GM10266 (cell line): ENCODE measurements at regions not wholly inside any gene's neighbourhood (a gene's known extent, or its start where the extent isn't known, plus 50 kb on each side); places are given as distances from the start of the nearest gene placed in this dataset.
A peak's percentile ranks its signal among the peaks of the same experiment; 100 is the strongest.

ENCODE experiments used
- DNase-seq: peaks from one replicate; pipeline ENCODE4 v3.0.0; 2012; ENCODE audit errors: extremely low spot score
- TF ChIP-seq, protein P1 (sequence below): IDR thresholded peaks from 2 replicates; pipeline ENCODE4 v1.5.1; 2012; ENCODE audit warnings: mild to moderate bottlenecking, low read depth; ENCODE audit not compliant: control insufficient read depth, insufficient read depth; ENCODE audit errors: missing control alignments

DNA sequence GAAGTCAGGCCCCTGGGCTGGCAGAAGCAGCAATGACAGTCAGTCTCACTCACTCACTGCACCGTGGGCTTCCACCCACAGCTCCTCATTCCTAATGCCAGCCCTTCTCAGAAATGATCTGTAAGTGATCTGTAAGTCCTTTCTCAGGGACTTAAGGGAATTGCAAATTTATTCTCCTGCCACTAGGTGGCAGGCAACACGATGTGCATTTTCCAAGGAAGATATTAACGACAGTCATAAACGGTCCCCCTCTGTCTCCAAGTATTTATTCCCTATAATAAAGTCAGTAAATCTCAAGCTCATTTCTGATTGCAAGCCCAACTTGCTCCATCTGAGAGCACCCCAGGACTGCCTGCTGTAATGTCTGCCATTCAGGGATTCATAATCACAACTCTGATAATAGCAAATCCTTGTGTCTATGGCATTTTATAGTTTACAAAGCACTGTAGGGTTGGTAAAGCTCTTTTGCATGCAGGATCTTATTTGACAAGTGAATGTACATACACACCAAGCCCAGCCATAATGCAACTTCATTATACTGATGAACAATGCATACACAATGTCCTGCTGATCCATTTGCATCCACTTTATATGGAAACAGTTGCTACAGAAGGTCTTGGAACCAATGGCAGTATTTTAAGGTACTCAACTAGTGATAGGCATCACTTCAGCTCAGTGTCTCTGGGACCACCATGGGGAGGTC, 380.5 kb upstream of the CAMK1G start:
- peak; percentile 59 for DNase-seq
- TF ChIP-seq, protein P1, sequence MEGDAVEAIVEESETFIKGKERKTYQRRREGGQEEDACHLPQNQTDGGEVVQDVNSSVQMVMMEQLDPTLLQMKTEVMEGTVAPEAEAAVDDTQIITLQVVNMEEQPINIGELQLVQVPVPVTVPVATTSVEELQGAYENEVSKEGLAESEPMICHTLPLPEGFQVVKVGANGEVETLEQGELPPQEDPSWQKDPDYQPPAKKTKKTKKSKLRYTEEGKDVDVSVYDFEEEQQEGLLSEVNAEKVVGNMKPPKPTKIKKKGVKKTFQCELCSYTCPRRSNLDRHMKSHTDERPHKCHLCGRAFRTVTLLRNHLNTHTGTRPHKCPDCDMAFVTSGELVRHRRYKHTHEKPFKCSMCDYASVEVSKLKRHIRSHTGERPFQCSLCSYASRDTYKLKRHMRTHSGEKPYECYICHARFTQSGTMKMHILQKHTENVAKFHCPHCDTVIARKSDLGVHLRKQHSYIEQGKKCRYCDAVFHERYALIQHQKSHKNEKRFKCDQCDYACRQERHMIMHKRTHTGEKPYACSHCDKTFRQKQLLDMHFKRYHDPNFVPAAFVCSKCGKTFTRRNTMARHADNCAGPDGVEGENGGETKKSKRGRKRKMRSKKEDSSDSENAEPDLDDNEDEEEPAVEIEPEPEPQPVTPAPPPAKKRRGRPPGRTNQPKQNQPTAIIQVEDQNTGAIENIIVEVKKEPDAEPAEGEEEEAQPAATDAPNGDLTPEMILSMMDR, result peak; percentile 83

- TF ChIP-seq, protein P1, result no peak
- DNase-seq, result no peak
Measured at GRCh38 chr1:209203533-209203895, 380.0 kb upstream of the CAMK1G start.

GRCh38 chr1:209205039-209205438, 378.5 kb upstream of the CAMK1G start:
- TF ChIP-seq, protein P1, result no peak
- peak; percentile 1 for DNase-seq

- peak; percentile 3 for DNase-seq
- TF ChIP-seq, protein P1, result no peak
Measured at GRCh38 chr1:209207126-209207700, 376.3 kb upstream of the CAMK1G start.

- DNase-seq, result peak; percentile 59
Measured at GRCh38 chr1:209207701-209208286, 375.7 kb upstream of the CAMK1G start.

DNA sequence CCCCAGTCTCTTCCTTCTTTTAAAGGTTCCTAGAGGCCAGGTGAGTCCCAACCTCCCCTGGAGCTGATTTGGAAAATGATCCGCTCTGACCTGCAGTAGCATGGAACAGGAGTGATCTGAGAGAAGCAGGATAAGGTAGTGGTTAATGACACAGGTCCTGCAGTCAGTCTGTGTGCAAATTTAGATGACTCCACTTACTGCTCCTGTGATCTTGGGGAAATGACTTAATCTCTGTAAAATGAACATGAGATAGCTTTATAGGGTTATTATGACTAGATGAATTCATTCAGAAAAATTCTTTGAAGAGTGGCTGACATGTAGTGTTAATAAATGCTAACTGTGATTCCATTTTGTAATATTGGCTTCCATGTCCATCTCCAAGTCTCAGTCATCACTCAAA, 374.9 kb upstream of the CAMK1G start:
- TF ChIP-seq, protein P1, result no peak
- no peak for DNase-seq

More at GRCh38 chr1:209207701-209208286, 375.7 kb upstream of the CAMK1G start:
- TF ChIP-seq, protein P1, result peak; percentile 81

- TF ChIP-seq, protein P1, result no peak
- no peak for DNase-seq
Measured at GRCh38 chr1:209213989-209214388, 369.5 kb upstream of the CAMK1G start.
